ENCODE measurements at regions not wholly inside any gene's neighbourhood (a gene's known extent, or its start where the extent isn't known, plus 50 kb on each side); places are given as distances from the start of the nearest gene placed in this dataset.

- DNase-seq (no peak), ATAC-seq (no peak)
- no peaks in the 10 kb centered on the region for H3K36me3 ChIP-seq (replicated peaks in 1 of 2; ENCODE audit: insufficient read depth in 1 of 2, low read depth in 2 of 2)
- H3K27ac ChIP-seq = no peak overlapping the region
- intact Hi-C loops (cut with DNase I) = no loop called here
- no peaks in the 10 kb centered on the region for H3K27me3 ChIP-seq
- no peak for TF ChIP-seq POLR2A (IDR thresholded peaks at IDR 0.05)
- TF ChIP-seq, protein P1, sequence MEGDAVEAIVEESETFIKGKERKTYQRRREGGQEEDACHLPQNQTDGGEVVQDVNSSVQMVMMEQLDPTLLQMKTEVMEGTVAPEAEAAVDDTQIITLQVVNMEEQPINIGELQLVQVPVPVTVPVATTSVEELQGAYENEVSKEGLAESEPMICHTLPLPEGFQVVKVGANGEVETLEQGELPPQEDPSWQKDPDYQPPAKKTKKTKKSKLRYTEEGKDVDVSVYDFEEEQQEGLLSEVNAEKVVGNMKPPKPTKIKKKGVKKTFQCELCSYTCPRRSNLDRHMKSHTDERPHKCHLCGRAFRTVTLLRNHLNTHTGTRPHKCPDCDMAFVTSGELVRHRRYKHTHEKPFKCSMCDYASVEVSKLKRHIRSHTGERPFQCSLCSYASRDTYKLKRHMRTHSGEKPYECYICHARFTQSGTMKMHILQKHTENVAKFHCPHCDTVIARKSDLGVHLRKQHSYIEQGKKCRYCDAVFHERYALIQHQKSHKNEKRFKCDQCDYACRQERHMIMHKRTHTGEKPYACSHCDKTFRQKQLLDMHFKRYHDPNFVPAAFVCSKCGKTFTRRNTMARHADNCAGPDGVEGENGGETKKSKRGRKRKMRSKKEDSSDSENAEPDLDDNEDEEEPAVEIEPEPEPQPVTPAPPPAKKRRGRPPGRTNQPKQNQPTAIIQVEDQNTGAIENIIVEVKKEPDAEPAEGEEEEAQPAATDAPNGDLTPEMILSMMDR (IDR thresholded peaks at IDR 0.05) = no peak
- H3K4me1 ChIP-seq = no peaks in the 10 kb centered on the region
- no peak overlapping the region for H3K4me3 ChIP-seq
- WGBS, 2 donors = 86 to 90% methylated on average over 5 to 13 of the region's 23 CpGs
- peaks cover 0 to 15% (median 0%) of the 10 kb centered on the region in 3 donors for H3K9me3 ChIP-seq
Observed at GRCh38 chr13:56659041-56659471, 481.7 kb upstream of the PRR20A start.

GRCh38 chr13:56670563-56670962, 470.2 kb upstream of the PRR20A start:
- TF ChIP-seq, protein P1 (IDR thresholded peaks at IDR 0.05) = no peak
- TF ChIP-seq POLR2A (IDR thresholded peaks at IDR 0.05) = no peak
- intact Hi-C loops (cut with DNase I) = no loop called here
- Histone ChIP-seq H3K36me3 (replicated peaks in 1 of 2; ENCODE audit: insufficient read depth in 1 of 2, low read depth in 2 of 2) (no peaks in the 10 kb centered on the region), H3K4me1 (no peaks in the 10 kb centered on the region), H3K27ac (no peak overlapping the region), H3K27me3 (no peaks in the 10 kb centered on the region), H3K9me3 (no peaks in the 10 kb centered on the region), H3K4me3 (no peak overlapping the region)
- no peak for ATAC-seq
- DNase-seq = no peak
- WGBS, 2 donors = 72 to 76% methylated on average over 2 of the region's 2 CpGs

GRCh38 chr13:56681404-56681803, 459.3 kb upstream of the PRR20A start:
- no peaks in the 10 kb centered on the region for H3K4me1 ChIP-seq
- no peaks in the 10 kb centered on the region for H3K36me3 ChIP-seq (replicated peaks in 1 of 2; ENCODE audit: insufficient read depth in 1 of 2, low read depth in 2 of 2)
- no peaks in the 10 kb centered on the region for H3K27me3 ChIP-seq
- H3K27ac ChIP-seq = no peak overlapping the region
- ATAC-seq (no peak), DNase-seq (no peak)
- WGBS, 2 donors = 13 to 20% methylated on average over 1 of the region's 1 CpG
- intact Hi-C loops (cut with DNase I) = no loop called here
- H3K4me3 ChIP-seq = no peak overlapping the region
- TF ChIP-seq, protein P1 (IDR thresholded peaks at IDR 0.05) = no peak
- no peak for TF ChIP-seq POLR2A (IDR thresholded peaks at IDR 0.05)
- H3K9me3 ChIP-seq = no peaks in the 10 kb centered on the region

- Histone ChIP-seq H3K4me1 (no peaks in the 10 kb centered on the region), H3K4me3 (no peak overlapping the region), H3K36me3 (replicated peaks in 1 of 2; ENCODE audit: insufficient read depth in 1 of 2, low read depth in 2 of 2) (no peaks in the 10 kb centered on the region), H3K9me3 (no peaks in the 10 kb centered on the region), H3K27me3 (no peaks in the 10 kb centered on the region), H3K27ac (no peak overlapping the region)
- ATAC-seq = no peak
- intact Hi-C loops (cut with DNase I) = no loop called here
- DNase-seq = no peak
- WGBS, 2 donors = 52 to 56% methylated on average over 1 of the region's 1 CpG
- TF ChIP-seq, protein P1 (IDR thresholded peaks at IDR 0.05) = no peak
- TF ChIP-seq POLR2A (IDR thresholded peaks at IDR 0.05) = no peak
Observed at GRCh38 chr13:56687131-56687530, 453.6 kb upstream of the PRR20A start.

DNA sequence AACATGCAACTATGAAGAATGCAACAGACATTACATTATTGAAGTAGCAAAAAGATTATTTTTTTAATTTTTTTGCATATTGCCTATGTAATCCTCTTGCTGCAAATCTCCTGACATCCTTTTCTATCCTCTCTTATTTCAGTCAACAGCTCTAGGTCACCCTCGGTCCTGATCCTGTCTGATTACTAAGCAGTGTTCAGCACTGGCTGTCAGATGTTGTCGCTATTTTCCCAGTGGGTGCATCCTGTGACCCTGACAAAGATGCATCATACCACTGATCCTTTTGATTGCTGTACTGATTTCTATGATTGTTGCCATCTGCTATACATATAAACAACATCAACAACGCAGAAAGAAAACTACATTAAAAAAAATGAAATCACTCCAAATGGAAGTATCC, 443.7 kb upstream of the PRR20A start:
- Histone ChIP-seq H3K27ac (no peak overlapping the region), H3K4me3 (no peak overlapping the region), H3K4me1 (no peaks in the 10 kb centered on the region), H3K9me3 (no peaks in the 10 kb centered on the region), H3K36me3 (replicated peaks in 1 of 2; ENCODE audit: insufficient read depth in 1 of 2, low read depth in 2 of 2) (no peaks in the 10 kb centered on the region), H3K27me3 (no peaks in the 10 kb centered on the region)
- 58 to 63% methylated on average over 3 of the region's 3 CpGs for WGBS, 2 donors
- no peak for DNase-seq
- no peak for ATAC-seq
- intact Hi-C loops (cut with DNase I) = no loop called here
- no peak for TF ChIP-seq POLR2A (IDR thresholded peaks at IDR 0.05)
- TF ChIP-seq, protein P1 (IDR thresholded peaks at IDR 0.05) = no peak
